Liver (tissue), 7 donors: ENCODE measurements at regions not wholly inside any gene's neighbourhood (a gene's known extent, or its start where the extent isn't known, plus 50 kb on each side); places are given as distances from the start of the nearest gene placed in this dataset.
A peak's percentile ranks its signal among the peaks of the same experiment; 100 is the strongest.
"Not testable (repeated sequence)": the region's sequence is repeated elsewhere in the genome, so short reads cannot be mapped to it uniquely, and the experiment has no call there.

ENCODE experiments used
- DNase-seq: peaks from one replicate; pipeline ENCODE4 v3.0.0-alpha.2; 2017; ENCODE audit warnings: low spot score
- H3K27ac ChIP-seq, 2 donors: one replicate each; pipeline ENCODE4 v1.7.0; 2013; ENCODE audit warnings: inconsistent platforms in 2 of 2, low read length in 2 of 2, control low read depth in 1 of 2, low read depth in 1 of 2, mild to moderate bottlenecking in 1 of 2
- H3K27me3 ChIP-seq, 4 donors: one replicate each; pipeline versions ENCODE4 v1.6.1 to v1.7.0; 2013; ENCODE audit warnings: low read length in 3 of 4, inconsistent platforms in 1 of 4, mild to moderate bottlenecking in 1 of 4, moderate library complexity in 1 of 4; ENCODE audit not compliant: control insufficient read depth in 4 of 4, insufficient read depth in 4 of 4
- H3K36me3 ChIP-seq, 4 donors: one replicate each; pipeline versions ENCODE4 v1.6.1 to v1.7.0; 2013; ENCODE audit warnings: low read length in 3 of 4, mild to moderate bottlenecking in 3 of 4, low read depth in 1 of 4, moderate library complexity in 1 of 4; ENCODE audit not compliant: control insufficient read depth in 4 of 4, insufficient read depth in 3 of 4
- H3K4me1 ChIP-seq, 4 donors: one replicate each; pipeline versions ENCODE4 v1.6.1 to v1.7.0; 2013; ENCODE audit warnings: low read length in 3 of 4, mild to moderate bottlenecking in 3 of 4, moderate library complexity in 1 of 4; ENCODE audit not compliant: control insufficient read depth in 4 of 4, insufficient read depth in 4 of 4
- H3K4me3 ChIP-seq, 3 donors: one replicate each; pipeline versions ENCODE4 v1.6.1 to v1.7.0; 2013; ENCODE audit warnings: low read length in 3 of 3, control low read depth in 1 of 3, low read depth in 1 of 3, mild to moderate bottlenecking in 1 of 3
- H3K9ac ChIP-seq, 2 donors: one replicate each; pipeline ENCODE4 v1.7.0; 2013; ENCODE audit warnings: low read length in 2 of 2, mild to moderate bottlenecking in 2 of 2, moderate library complexity in 2 of 2, control low read depth in 1 of 2, low read depth in 1 of 2
- H3K9me3 ChIP-seq, 4 donors: one replicate each; pipeline versions ENCODE4 v1.6.1 to v1.7.0; 2013; ENCODE audit warnings: low read length in 3 of 4; ENCODE audit not compliant: control insufficient read depth in 4 of 4
- EGR1 ChIP-seq, 2 donors: IDR thresholded peaks; 2 replicates each; pipeline ENCODE4 v1.6.1; 2016 to 2018; ENCODE audit warnings: antibody characterized with exemption in 2 of 2, low read depth in 2 of 2
- GABPA ChIP-seq, 2 donors: IDR thresholded peaks in 1 of 2; conservative IDR thresholded peaks in 1 of 2; 2 replicates each; pipeline ENCODE4 v1.6.1; 2016; ENCODE audit warnings: antibody characterized with exemption in 2 of 2, mild to moderate bottlenecking in 1 of 2, moderate library complexity in 1 of 2
- HNF4A ChIP-seq, 2 donors: conservative IDR thresholded peaks; 2 replicates each; pipeline ENCODE4 v1.6.1; 2016; ENCODE audit warnings: antibody characterized with exemption in 2 of 2, mild to moderate bottlenecking in 2 of 2
- HNF4G ChIP-seq: IDR thresholded peaks from 2 replicates; pipeline ENCODE4 v1.6.1; 2016; ENCODE audit warnings: antibody characterized with exemption
- JUND ChIP-seq, 2 donors: IDR thresholded peaks; 2 replicates each; pipeline ENCODE4 v1.6.1; 2016; ENCODE audit warnings: antibody characterized with exemption in 2 of 2
- NR2F2 ChIP-seq: IDR thresholded peaks from 2 replicates; pipeline ENCODE4 v1.6.1; 2016; ENCODE audit warnings: antibody characterized with exemption
- RAD21 ChIP-seq, 2 donors: IDR thresholded peaks; 2 replicates each; pipeline ENCODE4 v1.6.1; 2016; ENCODE audit warnings: antibody characterized with exemption in 2 of 2, mild to moderate bottlenecking in 2 of 2
- RXRA ChIP-seq, 2 donors: IDR thresholded peaks; 2 replicates each; pipeline ENCODE4 v1.6.1; 2017 to 2018; ENCODE audit warnings: antibody characterized with exemption in 2 of 2, mild to moderate bottlenecking in 1 of 2
- SP1 ChIP-seq: IDR thresholded peaks from 2 replicates; pipeline ENCODE4 v1.6.1; 2018; ENCODE audit warnings: antibody characterized with exemption, mild to moderate bottlenecking
- YY1 ChIP-seq: IDR thresholded peaks from 2 replicates; pipeline ENCODE4 v1.6.1; 2016; ENCODE audit warnings: antibody characterized with exemption, mild to moderate bottlenecking
- WGBS: extraction: QIAGEN DNeasy Blood & Tissue Kit; methylation state at CpG from one replicate; pipeline ENCODE4 v1.1.7; 2013; 5-methylcytosine and 5-hydroxymethylcytosine counted together
- TF ChIP-seq, protein P1 (sequence below): IDR thresholded peaks from 2 replicates; pipeline ENCODE4 v1.6.1; 2016; ENCODE audit warnings: antibody characterized with exemption, mild to moderate bottlenecking
- donor health status: healthy.
- donor health status: healthy.
- donor health status: healthy.
- donor health status: healthy.

- DNase-seq: no peak
- Histone ChIP-seq H3K4me3 (peak overlapping the region in 1 of 3 donors; percentile 45), H3K27me3 (no peaks in the 10 kb centered on the region), H3K4me1 (peaks cover 0 to 13% (median 7%) of the 10 kb centered on the region in 4 donors), H3K9me3 (no peaks in the 10 kb centered on the region), H3K27ac (peak overlapping the region; percentile 38 to 43), H3K36me3 (no peaks in the 10 kb centered on the region), H3K9ac (peak overlapping the region in 1 of 2 donors; percentile 28)
- TF ChIP-seq RXRA (IDR thresholded peaks at IDR 0.05): peak; percentile 97
- TF ChIP-seq, protein P1, sequence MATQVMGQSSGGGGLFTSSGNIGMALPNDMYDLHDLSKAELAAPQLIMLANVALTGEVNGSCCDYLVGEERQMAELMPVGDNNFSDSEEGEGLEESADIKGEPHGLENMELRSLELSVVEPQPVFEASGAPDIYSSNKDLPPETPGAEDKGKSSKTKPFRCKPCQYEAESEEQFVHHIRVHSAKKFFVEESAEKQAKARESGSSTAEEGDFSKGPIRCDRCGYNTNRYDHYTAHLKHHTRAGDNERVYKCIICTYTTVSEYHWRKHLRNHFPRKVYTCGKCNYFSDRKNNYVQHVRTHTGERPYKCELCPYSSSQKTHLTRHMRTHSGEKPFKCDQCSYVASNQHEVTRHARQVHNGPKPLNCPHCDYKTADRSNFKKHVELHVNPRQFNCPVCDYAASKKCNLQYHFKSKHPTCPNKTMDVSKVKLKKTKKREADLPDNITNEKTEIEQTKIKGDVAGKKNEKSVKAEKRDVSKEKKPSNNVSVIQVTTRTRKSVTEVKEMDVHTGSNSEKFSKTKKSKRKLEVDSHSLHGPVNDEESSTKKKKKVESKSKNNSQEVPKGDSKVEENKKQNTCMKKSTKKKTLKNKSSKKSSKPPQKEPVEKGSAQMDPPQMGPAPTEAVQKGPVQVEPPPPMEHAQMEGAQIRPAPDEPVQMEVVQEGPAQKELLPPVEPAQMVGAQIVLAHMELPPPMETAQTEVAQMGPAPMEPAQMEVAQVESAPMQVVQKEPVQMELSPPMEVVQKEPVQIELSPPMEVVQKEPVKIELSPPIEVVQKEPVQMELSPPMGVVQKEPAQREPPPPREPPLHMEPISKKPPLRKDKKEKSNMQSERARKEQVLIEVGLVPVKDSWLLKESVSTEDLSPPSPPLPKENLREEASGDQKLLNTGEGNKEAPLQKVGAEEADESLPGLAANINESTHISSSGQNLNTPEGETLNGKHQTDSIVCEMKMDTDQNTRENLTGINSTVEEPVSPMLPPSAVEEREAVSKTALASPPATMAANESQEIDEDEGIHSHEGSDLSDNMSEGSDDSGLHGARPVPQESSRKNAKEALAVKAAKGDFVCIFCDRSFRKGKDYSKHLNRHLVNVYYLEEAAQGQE: peak; percentile 49
- peak; percentile 80 for TF ChIP-seq YY1
- peak; percentile 52 for TF ChIP-seq RAD21 (IDR thresholded peaks at IDR 0.05)
- TF ChIP-seq JUND (IDR thresholded peaks at IDR 0.05): peak; percentile 44 to 48
- TF ChIP-seq SP1: peak; percentile 66
- TF ChIP-seq HNF4A (conservative IDR thresholded peaks at IDR 0.05): peak; percentile 71 to 78
- TF ChIP-seq HNF4G: no peak
- TF ChIP-seq GABPA (IDR thresholded peaks at IDR 0.05 in 1 of 2, conservative IDR thresholded peaks at IDR 0.05 in 1 of 2): no peak
- WGBS: 22% methylated on average over 3 of the region's 3 CpGs
Measured at GRCh38 chr14:53715193-53715721, 241.4 kb downstream of the BMP4 start.

DNA sequence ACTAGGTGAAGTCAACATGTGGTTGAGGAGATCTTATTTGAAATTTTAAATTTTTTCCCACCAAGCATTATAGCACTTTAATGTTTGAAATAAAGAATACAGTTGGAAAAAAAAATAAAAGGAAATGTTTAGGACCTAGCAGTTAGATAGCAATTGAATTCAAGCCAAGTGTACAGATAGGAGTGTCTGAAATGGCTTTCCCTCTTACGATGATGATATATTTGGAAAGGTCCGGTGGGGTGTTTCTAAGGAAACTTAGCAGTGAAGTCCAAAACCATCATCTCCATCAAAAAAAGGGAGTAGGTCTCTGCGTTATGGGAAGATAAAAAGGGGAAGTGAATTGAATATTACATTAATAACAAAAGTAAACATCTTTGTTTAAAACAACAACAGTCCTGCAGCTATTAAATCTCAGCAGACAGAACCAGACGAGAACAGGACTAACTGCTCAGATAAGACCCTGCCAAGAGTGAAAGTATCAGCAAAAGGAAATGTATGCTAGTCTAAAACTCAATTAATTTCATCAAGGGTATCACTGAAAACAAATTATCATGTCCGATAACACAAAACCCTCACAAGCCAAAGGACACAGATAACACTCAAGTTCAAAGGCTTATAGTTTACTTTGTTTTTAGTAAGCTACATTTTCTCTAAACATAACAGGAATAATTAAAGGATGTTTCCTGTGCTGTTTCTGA is 242.0 kb downstream of the BMP4 start:
- Histone ChIP-seq H3K27ac (peak overlapping the region; percentile 38 to 43), H3K4me3 (peak overlapping the region in 1 of 3 donors; percentile 45)
- no peak for DNase-seq

DNA sequence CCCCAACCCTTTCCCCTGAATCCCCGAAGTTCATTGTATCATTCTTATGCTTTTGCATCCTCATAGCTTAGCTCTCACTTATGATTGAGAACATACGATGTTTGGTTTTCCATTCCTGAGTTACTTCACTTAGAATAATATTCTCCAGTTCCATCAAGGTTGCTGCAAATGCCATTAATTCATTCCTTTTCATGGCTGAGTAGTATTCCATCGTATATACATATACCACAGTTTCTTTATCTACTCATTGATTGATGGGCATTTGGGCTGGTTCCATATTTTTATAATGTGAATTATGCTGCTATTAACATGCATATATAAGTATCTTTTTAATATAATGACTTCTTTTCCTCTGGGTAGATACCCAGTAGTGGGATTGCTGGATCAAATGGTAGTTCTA is 243.7 kb downstream of the BMP4 start:
- H3K4me3 ChIP-seq, H3K36me3 ChIP-seq, H3K27ac ChIP-seq, DNase-seq, H3K27me3 ChIP-seq, H3K9ac ChIP-seq, H3K9me3 ChIP-seq: not testable (repeated sequence)
- H3K4me1 ChIP-seq: peaks cover 0 to 13% (median 7%) of the 10 kb centered on the region in 4 donors
- 93% methylated on average over 3 of the region's 3 CpGs for WGBS

More for the DNA sequence above, 242.0 kb downstream of the BMP4 start:
- no peaks in the 10 kb centered on the region for H3K27me3 ChIP-seq
- peaks cover 0 to 13% (median 7%) of the 10 kb centered on the region in 4 donors for H3K4me1 ChIP-seq
- no peaks in the 10 kb centered on the region for H3K9me3 ChIP-seq
- no peak for TF ChIP-seq EGR1 (IDR thresholded peaks at IDR 0.05; ENCODE audit: low read depth in 2 of 2)
- TF ChIP-seq NR2F2: peak; percentile 62
- H3K9ac ChIP-seq: peak overlapping the region in 1 of 2 donors; percentile 28
- 37% methylated on average over 5 of the region's 5 CpGs for WGBS
- no peaks in the 10 kb centered on the region for H3K36me3 ChIP-seq
